ENCODE measurements at regions not wholly inside any gene's neighbourhood (a gene's known extent, or its start where the extent isn't known, plus 50 kb on each side); places are given as distances from the start of the nearest gene placed in this dataset.

DNA sequence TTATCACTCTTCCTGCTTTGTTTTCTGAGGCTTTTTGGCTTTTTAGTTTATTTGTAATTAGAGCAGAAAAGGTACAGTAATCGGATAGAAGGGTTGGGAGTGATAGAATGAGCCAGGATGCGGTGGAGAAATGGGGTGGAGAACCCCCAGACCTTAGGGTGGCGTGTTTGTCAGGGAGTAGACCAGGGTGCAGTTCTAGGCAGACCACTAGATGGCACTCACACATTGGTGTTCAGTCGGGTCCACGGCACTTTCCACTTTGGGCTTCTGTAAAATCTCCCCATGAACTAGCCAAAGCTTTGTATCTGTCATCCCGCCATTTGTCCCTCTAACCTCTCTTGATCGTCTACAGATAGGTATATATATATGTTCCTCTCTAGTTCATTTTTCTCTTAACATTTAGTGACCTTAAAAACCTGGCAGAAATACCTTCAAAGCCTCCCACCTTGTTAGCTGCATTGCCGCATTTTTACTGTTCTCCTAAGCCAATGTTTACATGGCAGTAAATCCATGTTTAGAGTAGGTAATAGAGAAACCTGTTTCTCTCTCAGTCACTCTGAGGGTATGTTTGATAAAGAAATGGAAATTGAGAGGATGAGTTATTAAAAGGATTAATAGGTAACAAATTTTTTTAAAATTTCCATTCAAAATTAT, 154.9 kb downstream of the TM9SF2 start:
- peaks cover 6 to 41% (median 28%) of the 10 kb centered on the region in 4 donors for H3K4me1 ChIP-seq
- H3K27ac ChIP-seq: no peak overlapping the region
- H3K36me3 ChIP-seq: no peaks in the 10 kb centered on the region
- peaks cover 0 to 8% (median 0%) of the 10 kb centered on the region in 3 donors for H3K27me3 ChIP-seq
- intact Hi-C loops (cut with DNase I; ENCODE audit: low total_unique reads): loop anchor here (10.0 kb wide), 2 partner anchors 579 to 859 kb away; no protein-coding TSS in a partner anchor
- DNase-seq: peak; percentile 84 to 91
- H3K9me3 ChIP-seq: no peaks in the 10 kb centered on the region
- TF ChIP-seq, protein P1, sequence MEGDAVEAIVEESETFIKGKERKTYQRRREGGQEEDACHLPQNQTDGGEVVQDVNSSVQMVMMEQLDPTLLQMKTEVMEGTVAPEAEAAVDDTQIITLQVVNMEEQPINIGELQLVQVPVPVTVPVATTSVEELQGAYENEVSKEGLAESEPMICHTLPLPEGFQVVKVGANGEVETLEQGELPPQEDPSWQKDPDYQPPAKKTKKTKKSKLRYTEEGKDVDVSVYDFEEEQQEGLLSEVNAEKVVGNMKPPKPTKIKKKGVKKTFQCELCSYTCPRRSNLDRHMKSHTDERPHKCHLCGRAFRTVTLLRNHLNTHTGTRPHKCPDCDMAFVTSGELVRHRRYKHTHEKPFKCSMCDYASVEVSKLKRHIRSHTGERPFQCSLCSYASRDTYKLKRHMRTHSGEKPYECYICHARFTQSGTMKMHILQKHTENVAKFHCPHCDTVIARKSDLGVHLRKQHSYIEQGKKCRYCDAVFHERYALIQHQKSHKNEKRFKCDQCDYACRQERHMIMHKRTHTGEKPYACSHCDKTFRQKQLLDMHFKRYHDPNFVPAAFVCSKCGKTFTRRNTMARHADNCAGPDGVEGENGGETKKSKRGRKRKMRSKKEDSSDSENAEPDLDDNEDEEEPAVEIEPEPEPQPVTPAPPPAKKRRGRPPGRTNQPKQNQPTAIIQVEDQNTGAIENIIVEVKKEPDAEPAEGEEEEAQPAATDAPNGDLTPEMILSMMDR (IDR thresholded peaks at IDR 0.05): peak in 5 of 7 experiments; percentile 57 to 92 (median 89)
- no peak for TF ChIP-seq POLR2A (IDR thresholded peaks at IDR 0.05)
- no peak overlapping the region for H3K4me3 ChIP-seq
- WGBS, 5 donors: 5 to 11% (median 9%) methylated on average over 8 of the region's 8 CpGs

DNA sequence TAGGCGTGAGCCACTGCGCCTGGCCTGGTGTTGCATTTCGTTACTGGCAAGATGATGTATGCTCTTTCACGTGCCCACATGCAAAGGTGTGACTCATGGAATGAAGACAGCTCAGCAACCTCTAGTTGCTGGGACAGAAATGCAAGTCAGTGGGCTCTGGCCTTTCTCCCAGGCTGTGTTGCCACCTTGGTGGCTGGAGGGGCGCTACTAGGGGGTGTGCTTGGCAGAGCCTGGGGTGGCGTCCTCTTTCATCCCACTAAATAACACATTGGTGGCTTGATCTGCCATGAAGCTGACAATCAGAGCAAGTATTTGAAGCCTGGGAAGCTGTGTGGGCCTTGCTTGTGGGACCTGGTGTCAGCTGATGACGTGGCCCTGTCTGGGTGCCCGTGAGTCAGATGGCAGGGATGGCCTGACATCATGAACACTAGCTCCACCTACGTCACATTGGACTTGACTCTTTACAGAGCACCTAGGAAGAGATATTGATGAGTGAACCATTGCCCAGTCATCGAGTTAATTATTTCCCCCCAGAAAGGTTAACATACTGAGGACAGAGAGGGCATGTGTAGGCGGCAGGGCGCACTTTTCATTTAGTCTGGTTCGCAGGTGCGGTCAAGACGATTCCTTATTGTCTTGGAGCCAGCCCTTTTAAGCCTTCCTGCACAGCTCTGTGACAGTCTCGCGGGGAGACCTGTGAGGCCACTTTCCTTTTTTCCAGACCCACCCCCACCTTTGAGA, 154.2 kb downstream of the TM9SF2 start:
- H3K27ac ChIP-seq: no peak overlapping the region
- TF ChIP-seq, protein P1 (IDR thresholded peaks at IDR 0.05): no peak
- no peak for TF ChIP-seq EP300 (IDR thresholded peaks at IDR 0.05)
- intact Hi-C loops (cut with DNase I; ENCODE audit: low total_unique reads): loop anchor here (10.0 kb wide), 2 partner anchors 579 to 859 kb away; no protein-coding TSS in a partner anchor
- no peak overlapping the region for H3K4me3 ChIP-seq
- WGBS, 5 donors: 73 to 76% (median 74%) methylated on average over 16 to 17 of the region's 17 CpGs
- peak in 1 of 2 donors; percentile 33 for DNase-seq
- H3K27me3 ChIP-seq: peaks cover 0 to 8% (median 0%) of the 10 kb centered on the region in 3 donors
- H3K4me1 ChIP-seq: peaks cover 6 to 41% (median 28%) of the 10 kb centered on the region in 4 donors
- no peaks in the 10 kb centered on the region for H3K36me3 ChIP-seq
- H3K9me3 ChIP-seq: no peaks in the 10 kb centered on the region

DNA sequence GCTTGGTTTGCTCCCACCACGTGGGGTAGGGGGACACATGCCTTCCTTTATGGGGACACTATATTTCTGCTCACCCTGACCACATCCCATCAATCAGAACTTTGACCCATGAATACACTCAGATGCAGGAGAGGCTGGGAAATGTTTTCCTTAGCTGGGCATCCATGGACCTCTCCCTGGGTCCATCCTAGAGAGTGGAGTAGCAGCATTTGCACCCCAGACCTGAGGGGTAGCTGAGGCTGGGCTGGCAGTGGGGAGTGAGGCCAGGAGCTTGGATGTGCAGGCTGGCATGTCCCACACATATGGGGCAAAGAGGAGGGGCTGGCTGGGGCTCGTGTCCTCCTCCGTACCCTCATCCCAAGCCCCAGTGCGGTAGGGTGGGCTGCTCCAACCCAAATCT, 152.8 kb downstream of the TM9SF2 start:
- H3K27ac ChIP-seq: no peak overlapping the region
- peaks cover 6 to 34% (median 24%) of the 10 kb centered on the region in 4 donors for H3K4me1 ChIP-seq
- no peak for DNase-seq
- no peaks in the 10 kb centered on the region for H3K9me3 ChIP-seq
- no peak overlapping the region for H3K4me3 ChIP-seq
- H3K36me3 ChIP-seq: no peaks in the 10 kb centered on the region
- TF ChIP-seq, protein P1 (IDR thresholded peaks at IDR 0.05): no peak
- TF ChIP-seq EP300 (IDR thresholded peaks at IDR 0.05) (no peak), POLR2AphosphoS5 (IDR thresholded peaks at IDR 0.05) (no peak), POLR2A (IDR thresholded peaks at IDR 0.05) (no peak)
- WGBS, 5 donors: 83 to 96% (median 89%) methylated on average over 4 of the region's 4 CpGs
- H3K27me3 ChIP-seq: peaks cover 0 to 8% (median 0%) of the 10 kb centered on the region in 3 donors
- intact Hi-C loops (cut with DNase I; ENCODE audit: low total_unique reads): loop anchor here (10.0 kb wide), 2 partner anchors 581 to 861 kb away; no protein-coding TSS in a partner anchor

DNA sequence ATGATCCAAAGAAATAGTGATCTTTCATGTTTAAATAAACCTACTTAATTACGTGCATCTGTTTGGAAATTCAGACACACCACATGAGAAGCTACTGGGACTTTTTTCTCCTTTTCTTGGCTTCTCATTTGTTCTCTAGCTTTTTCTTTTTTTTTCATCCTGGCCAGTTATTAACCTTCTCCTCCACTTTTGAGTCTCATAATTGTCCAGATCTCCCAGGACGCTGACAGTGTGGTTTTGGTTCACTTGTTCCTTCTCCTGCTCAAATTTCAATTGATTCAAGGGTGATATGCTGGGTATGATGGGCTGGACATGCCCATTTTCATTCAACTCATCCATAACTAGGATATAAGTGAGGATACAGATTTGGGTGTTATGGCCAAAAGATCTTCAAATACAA, 152.3 kb downstream of the TM9SF2 start:
- Histone ChIP-seq H3K4me1 (peaks cover 6 to 28% (median 18%) of the 10 kb centered on the region in 4 donors), H3K27ac (no peak overlapping the region), H3K27me3 (peaks cover 0 to 8% (median 0%) of the 10 kb centered on the region in 3 donors), H3K9me3 (no peaks in the 10 kb centered on the region), H3K4me3 (no peak overlapping the region), H3K36me3 (no peaks in the 10 kb centered on the region)
- DNase-seq: no peak
- TF ChIP-seq EP300 (IDR thresholded peaks at IDR 0.05): no peak
- TF ChIP-seq POLR2AphosphoS5 (IDR thresholded peaks at IDR 0.05): no peak
- TF ChIP-seq POLR2A (IDR thresholded peaks at IDR 0.05): no peak
- TF ChIP-seq, protein P1 (IDR thresholded peaks at IDR 0.05): no peak
- intact Hi-C loops (cut with DNase I; ENCODE audit: low total_unique reads): loop anchor here (10.0 kb wide), 2 partner anchors 581 to 861 kb away; no protein-coding TSS in a partner anchor
- WGBS, 5 donors: 48 to 64% (median 57%) methylated on average over 2 of the region's 2 CpGs
